ENCODE measurements at regions not wholly inside any gene's neighbourhood (a gene's known extent, or its start where the extent isn't known, plus 50 kb on each side); places are given as distances from the start of the nearest gene placed in this dataset.

GRCh38 chr4:52273885-52274284 is 222.8 kb downstream of the SPATA18 start:
- H3K27me3 Mint-ChIP-seq: no peaks in the 10 kb centered on the region
- H3K27ac Mint-ChIP-seq: no peak overlapping the region
- ATAC-seq (replicated peaks) (no peak), DNase-seq (no peak)
- no peaks in the 10 kb centered on the region for H3K36me3 Mint-ChIP-seq
- no peaks in the 10 kb centered on the region for H3K4me1 Mint-ChIP-seq
- H3K4me3 Mint-ChIP-seq: no peak overlapping the region
- peaks cover 15 to 18% of the 10 kb centered on the region in 2 donors for H3K9me3 Mint-ChIP-seq

GRCh38 chr4:52288212-52288855 is 237.2 kb downstream of the SPATA18 start:
- DNase-seq (no peak), ATAC-seq (replicated peaks) (no peak)
- Mint-ChIP-seq H3K4me3 (no peak overlapping the region), H3K4me1 (no peaks in the 10 kb centered on the region), H3K9me3 (no peaks in the 10 kb centered on the region), H3K27me3 (no peaks in the 10 kb centered on the region), H3K27ac (no peak overlapping the region), H3K36me3 (no peaks in the 10 kb centered on the region)

GRCh38 chr4:52290466-52290865 is 239.4 kb downstream of the SPATA18 start:
- no peaks in the 10 kb centered on the region for H3K36me3 Mint-ChIP-seq
- no peaks in the 10 kb centered on the region for H3K9me3 Mint-ChIP-seq
- H3K4me1 Mint-ChIP-seq: no peaks in the 10 kb centered on the region
- no peak overlapping the region for H3K27ac Mint-ChIP-seq
- no peak overlapping the region for H3K4me3 Mint-ChIP-seq
- no peak for DNase-seq
- ATAC-seq (replicated peaks): no peak
- H3K27me3 Mint-ChIP-seq: no peaks in the 10 kb centered on the region

GRCh38 chr4:52292245-52292644 is 241.1 kb downstream of the SPATA18 start:
- Mint-ChIP-seq H3K4me1 (no peaks in the 10 kb centered on the region), H3K27ac (no peak overlapping the region), H3K4me3 (no peak overlapping the region), H3K36me3 (no peaks in the 10 kb centered on the region), H3K9me3 (no peaks in the 10 kb centered on the region), H3K27me3 (no peaks in the 10 kb centered on the region)
- ATAC-seq (replicated peaks): no peak
- no peak for DNase-seq

DNA sequence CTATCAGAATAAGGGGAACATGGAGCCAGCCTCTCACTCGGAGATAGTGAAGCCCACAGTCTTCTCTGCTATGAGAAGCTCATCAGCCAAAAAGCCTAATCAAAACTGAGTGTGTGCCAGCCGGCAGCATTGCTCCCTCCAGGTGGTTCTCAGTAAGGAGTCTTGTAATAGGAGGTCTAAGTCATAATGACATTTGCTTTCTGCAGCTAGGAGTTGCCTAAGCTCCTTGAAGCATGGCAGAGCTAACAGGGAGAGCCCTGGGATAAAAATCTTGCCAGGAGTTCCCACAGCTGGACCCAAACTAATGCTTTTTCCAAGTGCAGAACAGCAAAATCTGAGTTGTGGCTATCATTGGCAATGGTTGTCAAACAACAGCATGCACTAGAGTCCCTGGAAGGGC is 245.2 kb downstream of the SPATA18 start:
- H3K27me3 Mint-ChIP-seq: no peaks in the 10 kb centered on the region
- DNase-seq (no peak), ATAC-seq (replicated peaks) (no peak)
- H3K36me3 Mint-ChIP-seq: no peaks in the 10 kb centered on the region
- no peaks in the 10 kb centered on the region for H3K9me3 Mint-ChIP-seq
- no peaks in the 10 kb centered on the region for H3K4me1 Mint-ChIP-seq
- H3K4me3 Mint-ChIP-seq: no peak overlapping the region
- H3K27ac Mint-ChIP-seq: no peak overlapping the region

- no peak for DNase-seq
- Mint-ChIP-seq H3K27me3 (no peaks in the 10 kb centered on the region), H3K4me3 (no peak overlapping the region), H3K9me3 (no peaks in the 10 kb centered on the region), H3K36me3 (no peaks in the 10 kb centered on the region), H3K27ac (no peak overlapping the region), H3K4me1 (no peaks in the 10 kb centered on the region)
- no peak for ATAC-seq (replicated peaks)
Observed at GRCh38 chr4:52298444-52298843, 247.3 kb downstream of the SPATA18 start.

DNA sequence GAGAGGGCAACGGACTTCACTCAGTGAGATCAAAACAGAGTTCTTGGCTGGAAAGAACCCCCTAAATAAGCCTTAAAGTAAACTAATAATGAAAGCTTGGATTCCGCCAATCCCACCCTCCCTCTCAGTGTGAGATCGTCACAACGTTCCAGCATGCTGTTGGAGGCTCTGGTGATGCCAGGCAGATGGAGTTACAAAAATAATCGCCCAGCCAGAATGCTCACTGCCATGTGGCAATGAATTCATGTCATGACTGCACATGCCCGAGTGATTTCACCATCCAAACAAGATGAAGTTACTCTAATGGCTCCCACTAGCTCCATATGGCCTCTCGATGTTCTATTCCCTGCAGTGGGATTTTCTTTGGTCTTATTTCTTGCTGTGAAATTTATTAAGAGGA is 248.0 kb downstream of the SPATA18 start:
- ATAC-seq (replicated peaks) (no peak), DNase-seq (no peak)
- Mint-ChIP-seq H3K27ac (no peak overlapping the region), H3K4me1 (no peaks in the 10 kb centered on the region), H3K9me3 (no peaks in the 10 kb centered on the region), H3K27me3 (no peaks in the 10 kb centered on the region), H3K36me3 (no peaks in the 10 kb centered on the region), H3K4me3 (no peak overlapping the region)

DNA sequence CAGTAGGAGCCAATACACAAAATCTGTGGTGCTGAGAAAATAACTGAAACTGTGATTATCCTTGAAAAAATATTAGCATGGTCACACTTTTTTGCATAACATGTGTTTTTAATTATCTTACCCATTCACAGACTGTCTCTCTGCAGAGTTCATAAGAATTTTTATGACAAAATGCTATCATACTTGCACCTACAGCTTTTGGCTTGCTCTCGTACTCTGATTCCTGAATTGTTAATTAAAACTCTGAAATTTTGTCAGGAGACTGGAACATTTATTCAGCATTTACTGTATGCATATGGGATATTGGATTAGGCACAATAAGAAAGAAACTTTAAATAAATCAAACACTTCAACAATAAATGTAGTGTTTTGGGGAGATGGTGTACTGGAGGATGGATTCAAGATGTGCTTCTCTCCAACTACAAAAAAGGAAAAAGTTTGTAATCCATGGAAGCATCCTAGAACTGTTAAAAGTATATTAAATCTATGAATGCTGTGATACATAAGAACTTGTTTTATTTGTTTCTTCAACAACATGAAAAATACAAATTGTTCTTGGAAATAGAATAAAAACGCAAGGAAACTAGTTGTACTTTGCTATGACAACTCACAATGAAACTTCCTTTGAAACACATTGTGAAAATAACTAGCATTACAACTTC is 260.5 kb downstream of the SPATA18 start:
- ATAC-seq (replicated peaks) (no peak), DNase-seq (no peak)
- Mint-ChIP-seq H3K4me1 (no peaks in the 10 kb centered on the region), H3K27me3 (peaks cover 0 to 14% of the 10 kb centered on the region in 2 donors), H3K4me3 (no peak overlapping the region), H3K36me3 (no peaks in the 10 kb centered on the region), H3K27ac (no peak overlapping the region), H3K9me3 (peaks cover 0 to 4% of the 10 kb centered on the region in 2 donors)

GRCh38 chr4:52312722-52313121 is 261.6 kb downstream of the SPATA18 start:
- H3K27ac Mint-ChIP-seq: no peak overlapping the region
- DNase-seq: no peak
- H3K4me3 Mint-ChIP-seq: no peak overlapping the region
- peaks cover 0 to 2% of the 10 kb centered on the region in 2 donors for H3K9me3 Mint-ChIP-seq
- H3K27me3 Mint-ChIP-seq: peaks cover 0 to 14% of the 10 kb centered on the region in 2 donors
- H3K4me1 Mint-ChIP-seq: no peaks in the 10 kb centered on the region
- H3K36me3 Mint-ChIP-seq: no peaks in the 10 kb centered on the region
- no peak for ATAC-seq (replicated peaks)

- H3K4me1 Mint-ChIP-seq: no peaks in the 10 kb centered on the region
- peaks cover 0 to 2% of the 10 kb centered on the region in 2 donors for H3K9me3 Mint-ChIP-seq
- no peaks in the 10 kb centered on the region for H3K36me3 Mint-ChIP-seq
- ATAC-seq (replicated peaks) (no peak), DNase-seq (no peak)
- no peak overlapping the region for H3K27ac Mint-ChIP-seq
- no peak overlapping the region for H3K4me3 Mint-ChIP-seq
- H3K27me3 Mint-ChIP-seq: peaks cover 0 to 9% of the 10 kb centered on the region in 2 donors
Observed at GRCh38 chr4:52317361-52317879, 266.3 kb downstream of the SPATA18 start.

DNA sequence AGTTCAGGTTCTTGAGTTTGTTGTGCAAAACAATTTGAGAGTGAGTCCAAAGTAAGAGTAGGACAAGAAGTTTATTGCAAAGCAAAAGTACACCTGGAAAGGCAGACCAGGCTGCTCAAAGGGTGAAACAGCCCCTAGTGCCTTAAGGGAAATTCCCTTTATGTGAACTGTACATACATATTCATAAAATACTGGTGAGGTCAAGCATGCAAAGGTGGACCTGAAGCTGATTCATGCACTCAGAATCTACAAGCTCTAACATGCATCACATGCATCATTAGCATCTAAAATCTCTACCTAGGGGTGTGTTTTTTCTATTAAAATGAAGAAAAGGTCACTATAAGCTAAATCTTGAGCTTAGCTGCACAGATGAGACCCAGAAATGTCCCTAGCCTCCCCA is 266.9 kb downstream of the SPATA18 start:
- ATAC-seq (replicated peaks) (peak; percentile 57 to 69), DNase-seq (no peak)
- Mint-ChIP-seq H3K36me3 (no peaks in the 10 kb centered on the region), H3K27ac (no peak overlapping the region), H3K9me3 (peaks cover 0 to 2% of the 10 kb centered on the region in 2 donors), H3K27me3 (peaks cover 0 to 4% of the 10 kb centered on the region in 2 donors), H3K4me3 (no peak overlapping the region), H3K4me1 (no peaks in the 10 kb centered on the region)

- Mint-ChIP-seq H3K4me3 (no peak overlapping the region), H3K4me1 (no peaks in the 10 kb centered on the region), H3K27me3 (no peaks in the 10 kb centered on the region), H3K36me3 (no peaks in the 10 kb centered on the region), H3K27ac (no peak overlapping the region), H3K9me3 (peaks cover 20 to 25% of the 10 kb centered on the region in 2 donors)
- ATAC-seq (replicated peaks): no peak
- DNase-seq: no peak
Observed at GRCh38 chr4:52329894-52330293, 278.8 kb downstream of the SPATA18 start.

DNA sequence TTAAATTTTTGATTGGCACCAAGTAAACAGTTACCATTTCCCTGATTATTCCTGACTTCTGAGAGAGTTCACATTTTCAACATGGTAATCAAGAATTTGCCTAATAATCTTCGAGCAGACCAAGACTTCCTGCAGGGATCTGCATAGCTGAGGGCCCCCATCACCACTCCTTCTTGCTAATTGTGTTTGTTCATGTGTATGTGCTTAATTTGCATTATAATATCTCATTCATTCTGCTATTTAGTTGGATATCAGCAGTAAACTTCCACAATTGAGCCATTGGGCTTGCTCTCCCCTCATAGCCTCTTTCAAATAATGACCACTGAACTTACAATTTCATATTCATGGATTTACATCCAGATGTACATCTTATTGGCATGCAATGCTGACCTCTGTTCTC is 292.5 kb downstream of the SPATA18 start:
- no peak for DNase-seq
- Mint-ChIP-seq H3K27me3 (no peaks in the 10 kb centered on the region), H3K36me3 (no peaks in the 10 kb centered on the region), H3K27ac (no peak overlapping the region), H3K4me1 (no peaks in the 10 kb centered on the region), H3K9me3 (peaks cover 4 to 7% of the 10 kb centered on the region in 2 donors), H3K4me3 (no peak overlapping the region)
- ATAC-seq (replicated peaks): no peak

GRCh38 chr4:52350926-52351325 is 299.8 kb downstream of the SPATA18 start:
- peaks cover 4% of the 10 kb centered on the region in 2 donors for H3K9me3 Mint-ChIP-seq
- H3K36me3 Mint-ChIP-seq: no peaks in the 10 kb centered on the region
- H3K27ac Mint-ChIP-seq: no peak overlapping the region
- H3K27me3 Mint-ChIP-seq: no peaks in the 10 kb centered on the region
- no peak for ATAC-seq (replicated peaks)
- no peak overlapping the region for H3K4me3 Mint-ChIP-seq
- DNase-seq: no peak
- no peaks in the 10 kb centered on the region for H3K4me1 Mint-ChIP-seq

DNA sequence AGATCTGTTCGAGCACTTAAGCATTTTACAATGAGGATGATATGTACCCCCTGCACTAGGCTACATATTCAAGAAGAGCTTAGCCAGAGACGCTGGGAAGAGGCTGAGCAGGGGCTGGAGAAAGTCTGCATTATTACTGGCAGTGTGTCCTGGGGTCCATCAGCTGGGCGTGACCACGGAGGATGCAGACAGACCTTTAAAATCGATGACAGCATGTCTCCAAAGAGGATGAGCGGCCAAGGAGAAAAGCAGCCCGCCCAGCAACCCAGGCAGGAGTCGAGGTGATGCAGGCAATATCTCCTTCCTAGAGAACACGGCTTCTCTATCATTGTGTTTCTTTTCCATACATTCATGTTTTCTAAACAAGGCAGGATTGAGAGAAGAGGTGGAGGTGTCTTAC is 300.7 kb downstream of the USP46 start:
- no peak overlapping the region for H3K4me3 Mint-ChIP-seq
- H3K27ac Mint-ChIP-seq: no peak overlapping the region
- H3K27me3 Mint-ChIP-seq: peaks cover 0 to 6% of the 10 kb centered on the region in 2 donors
- DNase-seq (no peak), ATAC-seq (replicated peaks) (no peak)
- peaks cover 0 to 4% of the 10 kb centered on the region in 2 donors for H3K9me3 Mint-ChIP-seq
- no peaks in the 10 kb centered on the region for H3K4me1 Mint-ChIP-seq
- no peaks in the 10 kb centered on the region for H3K36me3 Mint-ChIP-seq
